ENCODE measurements at regions not wholly inside any gene's neighbourhood (a gene's known extent, or its start where the extent isn't known, plus 50 kb on each side); places are given as distances from the start of the nearest gene placed in this dataset.

DNA sequence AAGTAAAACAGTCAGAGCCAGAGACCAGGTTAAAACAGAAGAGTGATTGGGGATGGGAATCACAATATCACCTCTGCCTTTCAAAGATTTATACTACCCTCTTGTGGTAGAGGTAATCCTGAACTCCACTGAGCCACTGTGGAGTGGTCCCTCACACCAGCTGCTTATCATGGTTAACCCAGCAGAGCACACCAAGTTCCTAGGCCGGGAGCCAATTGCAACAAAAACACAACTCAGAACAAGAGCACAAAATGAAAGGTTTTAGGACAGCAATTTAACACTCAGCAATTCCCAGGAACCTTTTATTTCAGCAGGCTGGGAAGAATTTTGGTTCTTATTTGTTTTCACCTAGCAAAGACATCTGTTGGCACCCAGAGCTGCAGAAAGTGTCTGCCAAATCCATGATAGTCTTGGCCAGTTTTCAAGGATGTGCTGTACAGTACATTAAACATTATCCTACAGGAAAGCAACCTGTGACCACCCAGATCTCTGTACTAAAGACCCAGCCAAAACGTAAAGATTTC lies 220.5 kb upstream of the ATXN7L3B start:
- DNase-seq: no peak
- Histone ChIP-seq H3K9me3 (no peaks in the 10 kb centered on the region), H3K27me3 (no peaks in the 10 kb centered on the region), H3K36me3 (no peaks in the 10 kb centered on the region), H3K4me3 (no peak overlapping the region), H3K27ac (no peak overlapping the region), H3K4me1 (no peaks in the 10 kb centered on the region)
- intact Hi-C loops (cut with DNase I; ENCODE audit: low total_unique reads): no loop called here
- TF ChIP-seq, protein P1, sequence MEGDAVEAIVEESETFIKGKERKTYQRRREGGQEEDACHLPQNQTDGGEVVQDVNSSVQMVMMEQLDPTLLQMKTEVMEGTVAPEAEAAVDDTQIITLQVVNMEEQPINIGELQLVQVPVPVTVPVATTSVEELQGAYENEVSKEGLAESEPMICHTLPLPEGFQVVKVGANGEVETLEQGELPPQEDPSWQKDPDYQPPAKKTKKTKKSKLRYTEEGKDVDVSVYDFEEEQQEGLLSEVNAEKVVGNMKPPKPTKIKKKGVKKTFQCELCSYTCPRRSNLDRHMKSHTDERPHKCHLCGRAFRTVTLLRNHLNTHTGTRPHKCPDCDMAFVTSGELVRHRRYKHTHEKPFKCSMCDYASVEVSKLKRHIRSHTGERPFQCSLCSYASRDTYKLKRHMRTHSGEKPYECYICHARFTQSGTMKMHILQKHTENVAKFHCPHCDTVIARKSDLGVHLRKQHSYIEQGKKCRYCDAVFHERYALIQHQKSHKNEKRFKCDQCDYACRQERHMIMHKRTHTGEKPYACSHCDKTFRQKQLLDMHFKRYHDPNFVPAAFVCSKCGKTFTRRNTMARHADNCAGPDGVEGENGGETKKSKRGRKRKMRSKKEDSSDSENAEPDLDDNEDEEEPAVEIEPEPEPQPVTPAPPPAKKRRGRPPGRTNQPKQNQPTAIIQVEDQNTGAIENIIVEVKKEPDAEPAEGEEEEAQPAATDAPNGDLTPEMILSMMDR (IDR thresholded peaks at IDR 0.05): no peak

DNA sequence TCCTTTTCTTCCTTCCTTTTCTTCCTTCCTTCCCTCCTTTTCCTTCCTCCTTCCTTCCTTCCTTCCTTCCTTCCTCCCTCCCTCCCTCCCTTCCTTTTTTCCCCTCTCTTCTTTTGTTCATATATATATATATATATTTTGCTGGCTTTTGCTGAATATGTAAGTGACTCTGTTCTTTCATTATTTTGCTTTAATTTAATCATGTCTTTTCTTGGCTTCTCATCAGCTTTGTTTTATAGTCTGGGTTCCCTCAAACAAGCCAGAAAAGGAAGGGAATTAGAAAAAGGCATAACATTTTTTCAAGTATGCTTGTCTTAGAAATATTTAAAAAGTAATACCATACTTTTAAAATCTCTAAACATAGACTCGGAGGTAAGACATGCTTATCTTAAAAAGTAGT lies 219.9 kb upstream of the ATXN7L3B start:
- intact Hi-C loops (cut with DNase I; ENCODE audit: low total_unique reads): no loop called here
- DNase-seq: no peak
- H3K27me3 ChIP-seq: no peaks in the 10 kb centered on the region
- TF ChIP-seq, protein P1 (IDR thresholded peaks at IDR 0.05): no peak
- no peaks in the 10 kb centered on the region for H3K9me3 ChIP-seq
- no peak overlapping the region for H3K4me3 ChIP-seq
- H3K36me3 ChIP-seq: no peaks in the 10 kb centered on the region
- H3K27ac ChIP-seq: no peak overlapping the region
- H3K4me1 ChIP-seq: no peaks in the 10 kb centered on the region

DNA sequence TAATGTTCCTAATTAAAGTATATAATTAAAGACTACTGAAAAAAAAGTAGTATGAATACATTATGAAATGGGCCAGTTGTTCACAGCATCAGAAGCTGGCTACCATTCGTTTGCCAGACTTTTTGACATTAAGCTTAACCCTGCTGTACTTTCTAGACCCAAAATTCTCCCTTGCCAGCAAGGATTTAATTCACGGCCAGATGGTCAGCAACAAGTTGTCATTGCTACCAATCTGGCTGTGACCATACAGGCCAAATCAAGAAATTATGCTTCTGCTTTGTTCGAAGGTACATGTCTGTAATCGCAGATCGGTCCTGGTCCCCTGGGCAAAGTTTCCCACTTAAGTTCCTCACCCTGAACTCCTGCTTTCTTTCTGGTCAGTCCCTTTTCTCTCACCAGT lies 217.7 kb upstream of the ATXN7L3B start:
- Histone ChIP-seq H3K4me3 (no peak overlapping the region), H3K4me1 (no peaks in the 10 kb centered on the region), H3K9me3 (no peaks in the 10 kb centered on the region), H3K36me3 (no peaks in the 10 kb centered on the region), H3K27ac (no peak overlapping the region), H3K27me3 (no peaks in the 10 kb centered on the region)
- no peak for DNase-seq
- intact Hi-C loops (cut with DNase I; ENCODE audit: low total_unique reads): no loop called here
- TF ChIP-seq, protein P1 (IDR thresholded peaks at IDR 0.05): no peak

DNA sequence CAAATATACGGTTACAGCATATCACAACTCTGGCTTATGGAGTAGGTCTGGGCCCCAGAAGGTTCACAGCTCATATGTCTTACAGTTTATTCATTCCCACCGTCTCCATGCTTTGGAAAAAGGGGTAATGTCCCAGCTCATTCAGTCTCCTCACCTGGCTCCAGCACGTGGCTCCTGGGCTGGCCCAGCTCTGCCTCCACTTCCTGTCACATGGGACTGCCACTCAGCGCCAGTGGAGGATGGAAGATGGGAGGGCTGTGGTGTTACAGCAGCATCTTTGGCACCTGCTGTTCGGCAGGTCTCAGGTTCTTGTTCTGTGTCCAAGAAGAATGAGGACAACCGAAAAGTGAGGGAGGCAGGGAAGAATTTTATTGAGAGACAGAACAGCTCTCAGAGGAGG lies 216.3 kb upstream of the ATXN7L3B start:
- H3K27ac ChIP-seq: no peak overlapping the region
- TF ChIP-seq, protein P1 (IDR thresholded peaks at IDR 0.05): no peak
- H3K4me3 ChIP-seq: no peak overlapping the region
- H3K36me3 ChIP-seq: no peaks in the 10 kb centered on the region
- H3K4me1 ChIP-seq: no peaks in the 10 kb centered on the region
- intact Hi-C loops (cut with DNase I; ENCODE audit: low total_unique reads): no loop called here
- H3K9me3 ChIP-seq: no peaks in the 10 kb centered on the region
- no peaks in the 10 kb centered on the region for H3K27me3 ChIP-seq
- no peak for DNase-seq

DNA sequence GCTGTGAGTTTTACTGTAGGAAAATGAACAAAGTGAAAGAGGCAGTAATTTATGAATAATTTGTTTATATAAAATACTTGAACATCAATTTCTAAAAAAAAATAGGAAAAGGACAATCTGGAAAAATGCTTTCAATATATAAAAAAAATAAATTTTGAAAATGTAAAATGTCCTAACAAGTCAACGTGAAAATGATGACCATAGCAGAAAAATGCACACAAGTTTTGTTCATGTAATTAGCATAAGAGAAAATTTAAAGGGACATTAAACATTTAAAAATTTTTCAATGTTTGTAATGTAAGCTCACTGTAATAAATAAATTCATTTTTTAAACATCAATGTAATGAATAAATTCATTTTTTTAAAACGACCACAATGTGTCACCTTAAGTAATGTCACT lies 214.8 kb upstream of the ATXN7L3B start:
- no peak overlapping the region for H3K27ac ChIP-seq
- no peak overlapping the region for H3K4me3 ChIP-seq
- TF ChIP-seq, protein P1 (IDR thresholded peaks at IDR 0.05): no peak
- intact Hi-C loops (cut with DNase I; ENCODE audit: low total_unique reads): no loop called here
- DNase-seq: no peak
- H3K36me3 ChIP-seq: no peaks in the 10 kb centered on the region
- H3K27me3 ChIP-seq: no peaks in the 10 kb centered on the region
- no peaks in the 10 kb centered on the region for H3K9me3 ChIP-seq
- H3K4me1 ChIP-seq: no peaks in the 10 kb centered on the region

DNA sequence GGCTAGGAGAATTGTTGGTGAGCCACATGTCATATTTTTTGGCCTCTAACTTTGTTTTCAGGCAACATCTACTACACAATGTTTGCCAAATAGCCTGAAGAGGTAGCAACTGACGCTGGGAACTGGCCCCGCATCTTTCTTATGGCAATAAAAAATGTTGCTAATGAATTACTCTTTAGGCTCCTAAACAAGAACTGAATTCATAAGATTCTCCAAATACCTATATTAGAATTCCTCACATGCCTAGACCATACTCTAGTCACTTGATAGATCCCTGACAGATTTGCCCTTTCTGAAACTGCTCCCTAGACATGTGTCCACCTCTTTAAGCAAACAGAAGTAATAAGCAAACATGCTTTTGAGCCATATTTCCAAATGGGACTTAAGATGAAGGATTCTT lies 209.0 kb upstream of the ATXN7L3B start:
- Histone ChIP-seq H3K4me3 (no peak overlapping the region), H3K4me1 (no peaks in the 10 kb centered on the region), H3K27me3 (no peaks in the 10 kb centered on the region), H3K27ac (no peak overlapping the region), H3K9me3 (no peaks in the 10 kb centered on the region), H3K36me3 (no peaks in the 10 kb centered on the region)
- TF ChIP-seq, protein P1 (IDR thresholded peaks at IDR 0.05): no peak
- intact Hi-C loops (cut with DNase I; ENCODE audit: low total_unique reads): no loop called here
- DNase-seq: no peak
